GM10266 (cell line): ENCODE measurements at regions not wholly inside any gene's neighbourhood (a gene's known extent, or its start where the extent isn't known, plus 50 kb on each side); places are given as distances from the start of the nearest gene placed in this dataset.

ENCODE experiments used
- DNase-seq: peaks from one replicate; pipeline ENCODE4 v3.0.0; 2012; ENCODE audit errors: extremely low spot score
- TF ChIP-seq, protein P1 (sequence below): IDR thresholded peaks from 2 replicates; pipeline ENCODE4 v1.5.1; 2012; ENCODE audit warnings: mild to moderate bottlenecking, low read depth; ENCODE audit not compliant: control insufficient read depth, insufficient read depth; ENCODE audit errors: missing control alignments

DNA sequence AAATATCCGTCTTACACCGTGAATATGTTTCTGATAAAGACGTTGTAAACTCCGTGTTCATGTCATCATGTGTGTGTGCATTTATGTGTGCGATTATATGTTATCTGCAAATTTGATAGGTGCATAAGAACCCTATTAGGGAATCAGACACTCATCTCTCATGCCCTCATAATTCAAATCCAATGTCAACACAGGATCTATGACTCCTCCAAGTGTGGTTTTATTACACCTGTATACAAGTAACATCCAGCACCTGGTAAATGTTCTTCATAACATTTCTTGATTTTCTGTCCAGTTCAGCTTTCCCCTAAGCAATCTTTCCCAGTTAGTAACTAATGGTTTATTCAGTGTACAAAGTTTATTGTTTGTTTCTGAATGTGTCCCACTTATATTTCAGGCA, 681.9 kb downstream of the CDH11 start:
- TF ChIP-seq, protein P1, sequence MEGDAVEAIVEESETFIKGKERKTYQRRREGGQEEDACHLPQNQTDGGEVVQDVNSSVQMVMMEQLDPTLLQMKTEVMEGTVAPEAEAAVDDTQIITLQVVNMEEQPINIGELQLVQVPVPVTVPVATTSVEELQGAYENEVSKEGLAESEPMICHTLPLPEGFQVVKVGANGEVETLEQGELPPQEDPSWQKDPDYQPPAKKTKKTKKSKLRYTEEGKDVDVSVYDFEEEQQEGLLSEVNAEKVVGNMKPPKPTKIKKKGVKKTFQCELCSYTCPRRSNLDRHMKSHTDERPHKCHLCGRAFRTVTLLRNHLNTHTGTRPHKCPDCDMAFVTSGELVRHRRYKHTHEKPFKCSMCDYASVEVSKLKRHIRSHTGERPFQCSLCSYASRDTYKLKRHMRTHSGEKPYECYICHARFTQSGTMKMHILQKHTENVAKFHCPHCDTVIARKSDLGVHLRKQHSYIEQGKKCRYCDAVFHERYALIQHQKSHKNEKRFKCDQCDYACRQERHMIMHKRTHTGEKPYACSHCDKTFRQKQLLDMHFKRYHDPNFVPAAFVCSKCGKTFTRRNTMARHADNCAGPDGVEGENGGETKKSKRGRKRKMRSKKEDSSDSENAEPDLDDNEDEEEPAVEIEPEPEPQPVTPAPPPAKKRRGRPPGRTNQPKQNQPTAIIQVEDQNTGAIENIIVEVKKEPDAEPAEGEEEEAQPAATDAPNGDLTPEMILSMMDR = no peak
- no peak for DNase-seq

DNA sequence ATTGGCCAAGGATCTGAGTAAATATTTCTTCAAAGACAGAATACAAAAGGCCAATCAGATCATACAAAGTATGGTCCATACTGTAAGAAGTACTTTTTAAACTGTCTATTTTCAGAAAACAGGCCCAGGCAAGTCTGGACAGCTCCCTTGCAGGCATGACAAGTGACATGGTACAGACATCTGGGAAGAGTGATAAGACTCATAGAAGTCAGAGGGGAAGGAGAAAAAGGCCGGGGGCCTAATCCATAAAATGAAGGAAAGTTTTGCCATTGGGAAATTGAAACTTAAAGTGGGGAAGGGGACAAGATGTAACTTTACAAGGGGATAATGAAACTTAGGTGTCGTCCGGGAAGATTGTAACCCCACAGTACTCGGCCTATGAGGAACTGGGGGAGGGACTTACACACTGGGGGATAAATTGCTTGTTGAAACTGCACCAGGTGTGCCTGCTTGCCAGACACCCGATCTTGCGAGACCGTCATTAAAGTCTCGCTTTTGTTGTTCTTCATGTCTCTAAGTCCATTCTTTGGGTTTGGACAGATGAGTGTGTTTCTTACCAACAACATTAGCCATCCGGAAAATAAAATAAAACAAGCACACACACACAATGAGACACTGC, 684.0 kb downstream of the CDH11 start:
- no peak for DNase-seq
- TF ChIP-seq, protein P1 = no peak

DNA sequence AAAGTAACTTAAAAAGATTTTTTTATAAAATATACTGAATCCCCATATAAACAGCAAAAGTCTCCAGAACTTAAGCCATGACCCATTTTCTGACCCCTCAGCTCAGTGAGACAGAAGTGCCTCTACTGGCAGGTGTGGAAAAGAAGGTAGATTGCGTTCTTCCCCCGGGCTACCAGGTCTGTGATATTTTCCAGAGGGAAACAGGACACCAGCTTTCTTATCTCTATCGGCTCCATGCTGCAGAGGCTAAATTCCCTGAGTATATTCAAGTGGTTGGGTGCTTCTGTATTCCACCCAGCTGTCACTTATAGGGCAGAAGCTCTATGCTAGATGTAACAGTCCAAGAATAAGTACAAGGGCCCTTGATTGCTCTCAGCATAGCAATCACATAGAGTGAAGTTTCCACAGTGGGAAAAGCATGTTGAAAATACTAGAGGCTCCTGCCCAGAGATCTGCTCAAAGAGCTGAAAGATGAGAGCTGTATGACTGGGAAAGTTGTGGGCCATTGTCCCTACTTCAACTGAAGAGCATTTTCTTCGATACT, 687.3 kb downstream of the CDH11 start:
- no peak for DNase-seq
- TF ChIP-seq, protein P1 = no peak

- TF ChIP-seq, protein P1 = no peak
- no peak for DNase-seq
Measured at GRCh38 chr16:64428463-64429113, 693.3 kb downstream of the CDH11 start.

- TF ChIP-seq, protein P1 = no peak
- DNase-seq = no peak
Measured at GRCh38 chr16:64426131-64426666, 695.7 kb downstream of the CDH11 start.

- no peak for DNase-seq
- TF ChIP-seq, protein P1 = no peak
Measured at GRCh38 chr16:64425381-64425780, 696.5 kb downstream of the CDH11 start.

GRCh38 chr16:64422259-64422658, 699.6 kb downstream of the CDH11 start:
- TF ChIP-seq, protein P1 = no peak
- no peak for DNase-seq
